ENCODE measurements at regions not wholly inside any gene's neighbourhood (a gene's known extent, or its start where the extent isn't known, plus 50 kb on each side); places are given as distances from the start of the nearest gene placed in this dataset.

- Histone ChIP-seq H3K9me3 (replicated peaks in 1 of 2; ENCODE audit: control insufficient read depth in 2 of 2, insufficient read depth in 1 of 2, low read depth in 1 of 2, low read length in 2 of 2) (no peaks in the 10 kb centered on the region), H3K27me3 (ENCODE audit: control insufficient read depth in 3 of 3, insufficient read depth in 3 of 3, low read depth in 1 of 3, low read length in 3 of 3) (peaks cover 0 to 29% (median 6%) of the 10 kb centered on the region in 3 experiments)
- peak; percentile 18 for DNase-seq (ENCODE audit: low spot score)
These were observed 277.6 kb downstream of the GATA3 start for GRCh38 chr10:8331896-8332729.

GRCh38 chr10:8332730-8333111 lies 278.2 kb downstream of the GATA3 start:
- H2AK5ac ChIP-seq (ENCODE audit: low read depth, low read length): no peak overlapping the region

More at GRCh38 chr10:8331896-8332729, 277.6 kb downstream of the GATA3 start:
- Histone ChIP-seq H3K23ac (ENCODE audit: low read depth, low read length, poor library complexity) (no peak overlapping the region), H3K4ac (ENCODE audit: low read length) (no peak overlapping the region), H2BK120ac (ENCODE audit: low read depth, low read length) (no peak overlapping the region), H4K8ac (ENCODE audit: low read depth, low read length) (no peak overlapping the region), H3K4me3 (ENCODE audit: low read length in 2 of 2) (peak overlapping the region in 1 of 2 donors; percentile 45), H4K91ac (ENCODE audit: low read depth, low read length, poor library complexity) (no peak overlapping the region), H3K14ac (ENCODE audit: low read length) (no peak overlapping the region), H3K18ac (ENCODE audit: low read length) (peak overlapping the region; percentile 52), H2AK5ac (ENCODE audit: low read depth, low read length) (no peak overlapping the region), H3K79me1 (ENCODE audit: low read depth, low read length) (no peaks in the 10 kb centered on the region), H3K9ac (ENCODE audit: low read depth, low read length, poor library complexity) (no peak overlapping the region), H3K36me3 (replicated peaks in 1 of 2; ENCODE audit: control insufficient read depth in 2 of 2, insufficient read depth in 2 of 2, low read length in 2 of 2) (no peaks in the 10 kb centered on the region), H2BK12ac (ENCODE audit: low read length) (no peak overlapping the region), H2AFZ (ENCODE audit: low read length) (peak overlapping the region; percentile 64), H2BK15ac (ENCODE audit: low read length) (peak overlapping the region; percentile 45), H3K4me2 (ENCODE audit: insufficient read depth, low read length, poor library complexity, severe bottlenecking) (peak overlapping the region; percentile 74), H3K4me1 (ENCODE audit: control insufficient read depth in 2 of 2, insufficient read depth in 1 of 2, low read depth in 1 of 2, low read length in 2 of 2) (peaks cover 2 to 3% of the 10 kb centered on the region in 2 donors), H2BK5ac (ENCODE audit: low read length) (no peak overlapping the region), H3K27ac (replicated peaks; ENCODE audit: low read length) (no peak overlapping the region)
- WGBS, 2 donors (ENCODE audit: extremely low coverage in 2 of 2, insufficient read length in 2 of 2, insufficient replicate concordance in 1 of 2): no CpG with 5 or more reads among the region's 34 CpGs

GRCh38 chr10:8334631-8335030 lies 280.1 kb downstream of the GATA3 start:
- H3K27me3 ChIP-seq (ENCODE audit: control insufficient read depth in 3 of 3, insufficient read depth in 3 of 3, low read depth in 1 of 3, low read length in 3 of 3): peaks cover 0 to 29% (median 6%) of the 10 kb centered on the region in 3 experiments
- H3K4me3 ChIP-seq (ENCODE audit: low read length in 2 of 2): no peak overlapping the region
- no peak overlapping the region for H3K27ac ChIP-seq (replicated peaks; ENCODE audit: low read length)
- no peak overlapping the region for H3K9ac ChIP-seq (ENCODE audit: low read depth, low read length, poor library complexity)
- no peaks in the 10 kb centered on the region for H3K79me1 ChIP-seq (ENCODE audit: low read depth, low read length)
- H4K8ac ChIP-seq (ENCODE audit: low read depth, low read length): no peak overlapping the region
- H2AK5ac ChIP-seq (ENCODE audit: low read depth, low read length): no peak overlapping the region
- no peak for DNase-seq (ENCODE audit: low spot score)
- no peak overlapping the region for H3K4ac ChIP-seq (ENCODE audit: low read length)
- peaks cover 2 to 3% of the 10 kb centered on the region in 2 donors for H3K4me1 ChIP-seq (ENCODE audit: control insufficient read depth in 2 of 2, insufficient read depth in 1 of 2, low read depth in 1 of 2, low read length in 2 of 2)
- no peak overlapping the region for H3K18ac ChIP-seq (ENCODE audit: low read length)
- no peak overlapping the region for H3K14ac ChIP-seq (ENCODE audit: low read length)
- no peak overlapping the region for H3K23ac ChIP-seq (ENCODE audit: low read depth, low read length, poor library complexity)
- no peak overlapping the region for H2AFZ ChIP-seq (ENCODE audit: low read length)
- no CpG with 5 or more reads among the region's 7 CpGs for WGBS, 2 donors (ENCODE audit: extremely low coverage in 2 of 2, insufficient read length in 2 of 2, insufficient replicate concordance in 1 of 2)
- no peak overlapping the region for H2BK15ac ChIP-seq (ENCODE audit: low read length)
- H4K91ac ChIP-seq (ENCODE audit: low read depth, low read length, poor library complexity): no peak overlapping the region
- no peak overlapping the region for H2BK5ac ChIP-seq (ENCODE audit: low read length)
- H3K4me2 ChIP-seq (ENCODE audit: insufficient read depth, low read length, poor library complexity, severe bottlenecking): no peak overlapping the region
- H2BK12ac ChIP-seq (ENCODE audit: low read length): no peak overlapping the region
- no peaks in the 10 kb centered on the region for H3K36me3 ChIP-seq (replicated peaks in 1 of 2; ENCODE audit: control insufficient read depth in 2 of 2, insufficient read depth in 2 of 2, low read length in 2 of 2)
- no peaks in the 10 kb centered on the region for H3K9me3 ChIP-seq (replicated peaks in 1 of 2; ENCODE audit: control insufficient read depth in 2 of 2, insufficient read depth in 1 of 2, low read depth in 1 of 2, low read length in 2 of 2)
- no peak overlapping the region for H2BK120ac ChIP-seq (ENCODE audit: low read depth, low read length)

More at GRCh38 chr10:8332730-8333111, 278.2 kb downstream of the GATA3 start:
- no peak overlapping the region for H3K23ac ChIP-seq (ENCODE audit: low read depth, low read length, poor library complexity)
- peak overlapping the region; percentile 52 for H3K18ac ChIP-seq (ENCODE audit: low read length)
- no peak overlapping the region for H3K14ac ChIP-seq (ENCODE audit: low read length)
- H3K27me3 ChIP-seq (ENCODE audit: control insufficient read depth in 3 of 3, insufficient read depth in 3 of 3, low read depth in 1 of 3, low read length in 3 of 3): peaks cover 0 to 29% (median 6%) of the 10 kb centered on the region in 3 experiments
- H2BK12ac ChIP-seq (ENCODE audit: low read length): no peak overlapping the region
- no peak overlapping the region for H4K91ac ChIP-seq (ENCODE audit: low read depth, low read length, poor library complexity)
- H3K4me1 ChIP-seq (ENCODE audit: control insufficient read depth in 2 of 2, insufficient read depth in 1 of 2, low read depth in 1 of 2, low read length in 2 of 2): peaks cover 2 to 3% of the 10 kb centered on the region in 2 donors
- H3K4me2 ChIP-seq (ENCODE audit: insufficient read depth, low read length, poor library complexity, severe bottlenecking): peak overlapping the region; percentile 74
- peak overlapping the region; percentile 45 for H2BK15ac ChIP-seq (ENCODE audit: low read length)
- H3K36me3 ChIP-seq (replicated peaks in 1 of 2; ENCODE audit: control insufficient read depth in 2 of 2, insufficient read depth in 2 of 2, low read length in 2 of 2): no peaks in the 10 kb centered on the region
- DNase-seq (ENCODE audit: low spot score): no peak
- no peak overlapping the region for H3K27ac ChIP-seq (replicated peaks; ENCODE audit: low read length)
- H2AFZ ChIP-seq (ENCODE audit: low read length): peak overlapping the region; percentile 64
- H3K79me1 ChIP-seq (ENCODE audit: low read depth, low read length): no peaks in the 10 kb centered on the region
- no peak overlapping the region for H3K4ac ChIP-seq (ENCODE audit: low read length)
- H2BK5ac ChIP-seq (ENCODE audit: low read length): no peak overlapping the region
- 83 to 94% methylated on average over 1 of the region's 6 CpGs for WGBS, 2 donors (ENCODE audit: extremely low coverage in 2 of 2, insufficient read length in 2 of 2, insufficient replicate concordance in 1 of 2)
- H2BK120ac ChIP-seq (ENCODE audit: low read depth, low read length): no peak overlapping the region
- H3K9ac ChIP-seq (ENCODE audit: low read depth, low read length, poor library complexity): no peak overlapping the region
- no peaks in the 10 kb centered on the region for H3K9me3 ChIP-seq (replicated peaks in 1 of 2; ENCODE audit: control insufficient read depth in 2 of 2, insufficient read depth in 1 of 2, low read depth in 1 of 2, low read length in 2 of 2)
- H3K4me3 ChIP-seq (ENCODE audit: low read length in 2 of 2): peak overlapping the region in 1 of 2 donors; percentile 45
- H4K8ac ChIP-seq (ENCODE audit: low read depth, low read length): no peak overlapping the region

- H3K18ac ChIP-seq (ENCODE audit: low read length): no peak overlapping the region
- H3K27me3 ChIP-seq (ENCODE audit: control insufficient read depth in 3 of 3, insufficient read depth in 3 of 3, low read depth in 1 of 3, low read length in 3 of 3): peaks cover 0 to 22% (median 6%) of the 10 kb centered on the region in 3 experiments
- no peak for DNase-seq (ENCODE audit: low spot score)
- no peak overlapping the region for H3K4me3 ChIP-seq (ENCODE audit: low read length in 2 of 2)
- no peak overlapping the region for H3K14ac ChIP-seq (ENCODE audit: low read length)
- H2AFZ ChIP-seq (ENCODE audit: low read length): no peak overlapping the region
- peaks cover 2 to 3% of the 10 kb centered on the region in 2 donors for H3K4me1 ChIP-seq (ENCODE audit: control insufficient read depth in 2 of 2, insufficient read depth in 1 of 2, low read depth in 1 of 2, low read length in 2 of 2)
- no peak overlapping the region for H3K4me2 ChIP-seq (ENCODE audit: insufficient read depth, low read length, poor library complexity, severe bottlenecking)
- H2BK120ac ChIP-seq (ENCODE audit: low read depth, low read length): no peak overlapping the region
- H2BK5ac ChIP-seq (ENCODE audit: low read length): no peak overlapping the region
- H3K23ac ChIP-seq (ENCODE audit: low read depth, low read length, poor library complexity): no peak overlapping the region
- H3K4ac ChIP-seq (ENCODE audit: low read length): no peak overlapping the region
- H2BK15ac ChIP-seq (ENCODE audit: low read length): no peak overlapping the region
- H2BK12ac ChIP-seq (ENCODE audit: low read length): no peak overlapping the region
- no peak overlapping the region for H4K8ac ChIP-seq (ENCODE audit: low read depth, low read length)
- H4K91ac ChIP-seq (ENCODE audit: low read depth, low read length, poor library complexity): no peak overlapping the region
- no peak overlapping the region for H3K27ac ChIP-seq (replicated peaks; ENCODE audit: low read length)
- no peak overlapping the region for H2AK5ac ChIP-seq (ENCODE audit: low read depth, low read length)
- H3K79me1 ChIP-seq (ENCODE audit: low read depth, low read length): no peaks in the 10 kb centered on the region
- no peak overlapping the region for H3K9ac ChIP-seq (ENCODE audit: low read depth, low read length, poor library complexity)
- no peaks in the 10 kb centered on the region for H3K36me3 ChIP-seq (replicated peaks in 1 of 2; ENCODE audit: control insufficient read depth in 2 of 2, insufficient read depth in 2 of 2, low read length in 2 of 2)
- WGBS, 2 donors (ENCODE audit: extremely low coverage in 2 of 2, insufficient read length in 2 of 2, insufficient replicate concordance in 1 of 2): no CpG with 5 or more reads among the region's 19 CpGs
- no peaks in the 10 kb centered on the region for H3K9me3 ChIP-seq (replicated peaks in 1 of 2; ENCODE audit: control insufficient read depth in 2 of 2, insufficient read depth in 1 of 2, low read depth in 1 of 2, low read length in 2 of 2)
These were observed 282.3 kb downstream of the GATA3 start for GRCh38 chr10:8336629-8337331.

Data from neuronal stem cell (in vitro differentiated cells).